Endometrium (tissue), 2 donors: ENCODE measurements at regions not wholly inside any gene's neighbourhood (a gene's known extent, or its start where the extent isn't known, plus 50 kb on each side); places are given as distances from the start of the nearest gene placed in this dataset.

ENCODE experiments used
- FAIRE-seq: peaks from 2 replicates; lab custom pipeline; 2012; peaks lifted over from hg19 to GRCh38; lab: Jason Lieb, UNC
- donor health status: control.
- donor health status: control.

DNA sequence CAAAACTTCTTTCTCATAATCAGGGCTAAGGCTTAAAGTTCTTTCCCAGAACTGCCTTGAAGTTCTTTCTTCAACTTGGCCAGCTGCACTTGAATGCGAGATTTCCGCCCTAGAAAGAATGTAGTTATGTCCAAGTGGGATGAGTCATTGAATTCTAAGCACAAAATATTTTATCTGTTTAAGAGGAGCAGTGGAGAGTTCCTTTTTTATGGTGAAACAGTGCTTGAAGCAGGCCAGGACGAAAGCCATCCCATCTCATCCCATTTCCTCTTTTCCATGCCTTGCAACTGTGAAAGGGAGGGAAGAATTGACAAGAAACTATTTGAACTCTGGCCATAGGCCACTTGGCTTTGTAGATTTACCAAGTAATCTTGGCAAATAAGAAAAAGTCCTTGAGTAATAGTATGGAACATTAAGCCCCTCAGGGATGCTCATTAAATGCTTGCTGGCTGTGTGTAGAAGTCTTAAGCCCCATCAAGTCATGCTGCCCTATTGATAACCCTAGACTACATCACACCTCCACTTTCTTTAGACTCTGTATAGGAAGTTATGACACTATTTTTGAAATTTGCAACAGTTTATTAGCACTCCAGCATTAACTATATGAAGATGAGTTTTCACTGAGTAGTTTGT is 174.5 kb downstream of the KCTD12 start:
- peak; percentile 96 for FAIRE-seq

DNA sequence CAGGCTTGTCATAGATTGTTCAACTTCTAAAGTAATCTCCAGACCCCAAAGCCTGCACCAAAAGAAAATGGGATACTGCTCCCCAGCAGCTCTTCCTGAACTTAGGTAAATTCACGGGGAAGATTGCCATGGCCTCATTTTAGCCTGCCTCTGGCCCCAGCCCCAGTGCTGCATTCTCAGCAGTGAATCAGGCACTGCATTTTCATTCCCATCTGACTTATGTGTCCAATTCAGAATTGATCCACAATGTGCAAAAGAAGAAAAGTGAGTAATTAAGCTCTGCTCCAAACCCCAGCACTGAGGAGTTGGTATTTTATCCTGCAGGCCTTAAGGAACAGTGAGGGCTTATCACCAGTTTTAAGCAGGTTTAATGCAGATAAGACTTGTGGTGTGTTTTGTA is 176.4 kb downstream of the KCTD12 start:
- no peak for FAIRE-seq

DNA sequence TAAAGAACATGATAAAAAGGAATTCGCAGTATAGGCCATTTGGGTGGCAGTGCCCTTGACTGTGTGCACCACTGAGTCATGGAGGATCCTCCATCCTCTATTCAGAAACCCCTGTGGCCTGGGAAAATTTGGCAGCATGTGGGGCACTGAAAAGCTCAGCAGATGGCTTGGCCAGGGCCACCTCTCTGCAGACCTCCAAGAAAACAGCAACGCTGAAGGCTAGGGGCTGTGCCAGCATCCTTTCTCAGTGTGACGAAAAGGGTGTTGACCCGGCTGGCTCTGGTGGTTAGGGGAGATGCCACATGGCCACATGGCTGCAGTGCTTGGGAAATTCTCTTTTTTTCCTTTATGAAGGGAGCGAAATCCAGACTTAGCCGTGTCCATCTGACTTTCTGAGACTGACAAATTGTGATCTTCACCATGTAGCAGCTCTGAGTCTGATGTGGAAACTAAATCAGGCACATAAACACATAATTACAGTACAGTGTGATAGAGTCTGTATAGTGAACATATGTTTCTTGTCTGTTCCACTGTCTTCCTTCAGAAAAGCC is 178.0 kb downstream of the KCTD12 start:
- FAIRE-seq: no peak

DNA sequence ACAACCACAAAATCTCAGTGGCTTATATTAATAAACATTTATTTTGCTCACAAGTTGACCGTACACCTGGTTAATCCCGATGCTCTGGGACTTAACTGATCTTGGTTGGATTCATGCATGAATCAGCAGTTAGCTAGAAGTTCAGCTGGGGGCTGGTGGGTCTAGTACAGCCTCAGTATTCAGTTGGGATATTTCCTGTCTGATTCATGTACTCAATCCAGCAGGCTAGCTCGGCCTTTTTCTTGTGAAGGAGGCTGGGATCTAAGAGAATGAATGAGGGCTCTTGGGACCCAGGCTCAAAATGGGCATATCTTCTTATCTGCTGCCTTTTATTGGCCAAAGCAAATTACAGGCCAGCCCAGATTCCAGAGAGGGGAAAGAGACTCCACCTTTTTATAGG is 178.8 kb downstream of the KCTD12 start:
- FAIRE-seq: no peak

DNA sequence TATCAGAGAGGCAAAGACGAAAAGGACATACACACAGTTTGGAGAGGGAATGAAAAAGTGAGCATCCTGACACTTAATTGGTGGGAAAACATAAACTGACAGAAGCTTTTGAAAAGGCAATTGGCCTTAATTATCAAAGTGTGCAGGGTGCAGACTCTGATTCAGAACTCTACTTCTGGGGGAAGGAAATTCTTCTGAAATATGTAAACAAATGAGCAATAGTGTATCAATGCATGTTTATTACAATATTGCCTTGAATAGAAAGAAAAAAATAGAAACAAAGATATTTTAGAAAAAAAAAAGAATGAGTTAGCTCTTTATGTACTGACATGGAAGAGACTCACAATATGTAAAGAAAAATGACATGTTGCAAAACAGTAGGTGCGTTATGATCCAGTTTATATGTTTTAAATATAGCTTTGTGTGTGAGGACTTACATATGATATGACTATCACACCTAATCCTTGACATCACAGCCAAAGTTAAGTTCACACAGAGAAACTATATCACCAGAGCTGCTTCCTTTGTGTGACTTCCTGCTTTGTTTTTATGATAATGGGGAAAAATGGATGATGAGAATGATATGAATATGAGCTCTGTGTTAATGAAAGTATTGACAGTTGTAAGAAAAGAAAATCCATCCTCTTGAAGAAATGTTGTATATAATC is 182.4 kb downstream of the KCTD12 start:
- FAIRE-seq: no peak

DNA sequence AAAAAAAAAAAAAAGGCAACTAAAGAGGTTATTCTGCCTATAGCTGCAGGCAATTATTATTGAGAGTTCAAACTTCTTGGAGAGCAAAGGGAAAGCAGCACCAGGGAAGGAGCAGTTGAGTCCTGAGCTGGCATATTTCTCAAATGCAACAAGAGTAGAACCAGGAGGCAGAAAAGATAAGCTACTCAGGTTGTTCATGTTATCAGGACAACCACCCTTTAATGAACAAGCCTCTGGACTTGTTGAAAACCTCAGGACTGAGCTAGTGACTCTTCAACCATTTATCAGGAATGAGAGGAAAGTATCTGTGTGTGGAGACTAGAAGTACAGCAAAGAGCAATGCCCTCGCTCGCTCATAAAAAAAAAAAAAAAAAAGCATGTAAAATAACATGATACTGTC is 183.0 kb downstream of the KCTD12 start:
- FAIRE-seq: no peak

DNA sequence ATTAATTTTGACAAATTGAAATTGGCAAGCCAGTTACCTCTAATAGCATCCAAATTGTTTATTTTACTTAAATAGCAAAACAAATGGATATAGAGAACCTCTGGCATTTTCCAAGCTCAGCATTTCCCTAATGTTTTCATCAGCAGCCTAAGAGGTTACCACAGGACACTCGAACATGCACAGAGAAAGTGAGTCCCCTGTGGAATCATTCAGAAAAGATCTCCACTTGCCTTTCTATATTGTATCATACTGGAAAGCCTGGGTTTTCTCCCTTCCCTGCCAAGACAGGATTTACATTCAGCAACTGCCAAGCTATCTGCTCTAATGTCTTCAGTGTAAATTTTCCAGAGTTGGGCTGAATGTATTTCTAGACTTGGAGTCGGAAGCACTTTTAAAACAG is 188.9 kb downstream of the KCTD12 start:
- FAIRE-seq: no peak

DNA sequence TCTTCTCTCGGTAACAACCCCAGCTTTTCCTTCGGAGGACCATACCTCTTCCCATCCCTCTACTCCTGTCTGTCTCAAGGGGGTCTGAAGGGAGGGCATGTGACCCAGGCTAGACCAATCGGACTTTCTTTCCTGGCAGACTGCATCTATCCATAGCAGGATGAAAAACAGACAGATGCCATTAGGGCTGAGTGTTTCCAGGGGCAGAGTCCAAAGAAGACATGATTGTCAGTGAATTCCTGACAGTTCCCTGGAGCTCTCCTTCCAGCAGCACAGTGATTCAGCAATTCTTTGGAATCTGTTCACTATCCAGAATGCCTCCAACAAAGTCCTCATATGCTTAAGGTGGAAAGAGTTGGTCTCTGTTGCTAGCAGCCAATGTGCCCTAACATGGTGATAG is 189.8 kb downstream of the KCTD12 start:
- FAIRE-seq: no peak

DNA sequence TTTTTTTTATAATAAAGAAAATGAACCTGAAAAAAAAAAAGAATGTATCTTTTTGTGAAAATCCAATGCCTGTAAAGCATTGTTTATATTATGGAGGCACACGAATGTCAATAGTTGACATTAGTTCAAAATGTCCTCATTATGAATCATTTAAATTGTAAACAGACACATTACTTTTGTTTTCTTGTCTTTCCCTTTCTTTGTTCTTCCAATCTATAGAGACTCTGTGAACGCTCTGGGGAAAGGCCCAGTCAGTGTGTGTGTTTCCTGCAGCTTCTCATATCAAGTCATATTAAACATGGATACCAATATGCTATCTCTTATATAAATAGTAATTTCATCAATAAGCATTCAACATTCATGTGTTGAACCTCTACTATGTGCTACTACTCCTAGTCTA is 193.1 kb downstream of the KCTD12 start:
- FAIRE-seq: no peak

DNA sequence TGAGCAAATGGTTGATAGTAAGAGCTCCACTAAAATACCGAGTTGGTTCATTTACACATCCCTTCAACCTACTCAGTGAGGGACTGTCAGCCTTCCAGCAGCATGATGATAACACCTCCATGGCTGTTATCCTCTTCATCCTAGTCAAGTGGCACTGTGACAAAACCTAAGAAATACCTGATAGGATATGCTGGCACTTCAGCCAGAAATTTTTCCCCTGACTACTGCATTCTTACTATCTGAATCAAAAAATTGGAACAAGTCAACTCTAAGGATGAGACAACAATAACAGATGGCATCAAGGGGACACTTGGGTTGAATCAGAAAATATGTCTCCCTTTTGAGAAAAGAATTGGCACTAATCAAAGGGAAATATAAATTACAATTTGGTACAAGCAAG is 193.9 kb downstream of the KCTD12 start:
- FAIRE-seq: no peak

DNA sequence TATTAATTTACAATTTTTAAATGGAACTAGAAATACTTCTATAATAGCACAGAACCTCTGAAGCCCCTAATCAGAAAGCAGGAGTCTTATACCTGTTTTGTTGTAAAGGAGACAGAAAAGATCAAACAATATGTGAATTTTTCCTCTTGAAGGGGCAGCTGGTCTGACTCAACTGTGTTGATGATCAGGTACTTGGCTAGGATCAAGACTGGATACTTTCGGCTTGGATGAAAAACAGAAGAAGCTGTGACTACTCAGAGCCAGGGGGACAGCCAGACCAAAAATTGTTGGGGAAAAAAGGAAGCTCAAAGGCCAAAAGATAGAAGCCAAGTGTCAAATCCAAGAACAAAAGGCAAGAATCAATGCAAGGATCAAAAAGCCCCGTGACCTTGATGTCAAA is 195.6 kb downstream of the KCTD12 start:
- no peak for FAIRE-seq

DNA sequence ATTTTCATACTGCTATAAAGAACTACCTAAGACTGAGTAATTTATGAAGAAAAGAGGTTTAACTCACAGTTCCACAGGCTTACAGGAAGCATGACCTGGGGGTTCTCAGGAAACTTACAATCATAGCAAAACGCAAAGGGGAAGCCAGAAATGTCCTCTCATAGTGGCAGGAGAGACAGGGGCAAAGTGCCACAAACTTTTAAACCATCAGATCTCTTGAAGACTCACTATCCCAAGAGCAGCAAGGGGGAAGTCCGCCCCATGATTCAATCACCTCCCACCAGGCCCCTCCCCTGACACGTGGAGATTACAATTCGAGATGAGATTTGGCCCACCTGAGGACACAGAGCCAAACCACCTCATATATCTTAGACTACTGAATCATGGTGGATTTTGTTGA is 198.7 kb downstream of the KCTD12 start:
- no peak for FAIRE-seq

DNA sequence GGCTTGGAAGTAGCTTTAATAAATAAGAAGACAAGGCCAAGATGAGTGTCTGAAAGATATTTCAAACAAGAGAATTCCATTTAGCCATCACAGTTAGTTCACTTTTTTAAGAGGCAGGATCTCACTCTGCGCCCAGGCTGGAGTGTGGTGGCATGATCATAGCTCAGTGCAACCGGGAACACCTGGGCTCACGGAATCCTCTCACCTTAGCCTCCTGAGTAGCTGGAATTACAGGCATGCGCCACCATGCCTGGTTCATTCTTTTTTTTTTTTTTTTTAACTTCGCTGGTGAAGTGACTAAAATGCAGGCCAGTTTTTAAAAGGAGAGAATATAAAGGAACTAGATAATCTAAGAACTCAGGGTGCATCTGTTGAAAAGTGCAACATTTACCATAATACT is 200.3 kb downstream of the KCTD12 start:
- FAIRE-seq: no peak

DNA sequence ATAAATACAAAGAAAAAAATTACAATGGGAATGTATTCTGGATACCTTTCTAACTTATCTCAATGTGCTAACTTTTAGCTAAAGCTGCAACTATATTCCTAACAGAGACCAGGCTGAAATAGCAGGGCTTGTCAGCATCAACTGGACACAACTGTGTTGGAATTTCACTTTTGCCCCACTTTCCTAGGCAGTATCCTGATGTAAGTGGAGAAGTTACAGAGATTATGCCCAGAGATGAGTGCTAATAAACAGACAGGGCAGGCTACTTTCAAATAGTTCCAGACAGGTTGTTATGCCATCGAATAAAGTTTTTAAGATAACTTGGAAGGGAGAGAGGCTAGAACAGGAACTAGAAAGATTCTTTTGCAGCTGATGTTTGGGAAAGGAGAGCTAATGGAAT is 201.9 kb downstream of the KCTD12 start:
- FAIRE-seq: no peak

DNA sequence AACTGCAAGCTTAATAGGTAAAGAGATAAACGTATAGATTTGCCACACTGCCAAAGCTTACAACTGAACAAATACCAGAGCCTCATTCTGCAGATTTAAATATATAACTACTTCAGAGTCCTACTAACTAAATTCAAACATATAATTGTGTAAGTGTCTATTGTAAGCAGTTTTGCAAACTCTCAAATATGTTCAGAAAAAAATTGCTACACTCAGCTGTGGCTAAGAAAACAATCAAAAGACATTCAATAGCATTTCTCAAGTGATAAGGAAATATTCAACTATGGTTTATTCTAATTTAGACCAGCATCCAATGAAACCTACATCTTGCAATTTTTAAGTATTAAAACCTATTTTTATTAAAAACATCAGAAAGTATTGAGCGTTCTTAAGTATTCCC is 202.4 kb downstream of the KCTD12 start:
- no peak for FAIRE-seq

DNA sequence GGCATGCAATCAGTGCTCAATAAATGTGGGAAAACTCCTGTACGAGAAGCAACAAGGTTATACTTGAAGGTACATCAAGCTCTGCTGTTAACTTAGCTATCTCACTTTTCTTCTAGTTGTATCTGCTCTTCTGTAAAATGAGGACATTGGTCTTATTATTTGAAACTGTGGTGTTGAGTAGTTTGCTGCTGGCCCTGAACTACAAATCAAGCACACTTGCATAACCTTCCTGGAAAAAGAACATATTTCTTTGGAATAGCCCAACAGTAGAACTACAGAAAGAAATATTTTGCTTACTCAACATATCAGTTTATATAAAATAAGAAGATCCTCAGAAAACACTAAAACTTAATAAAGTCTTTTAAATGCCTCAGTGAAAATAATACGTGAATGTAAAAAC is 203.0 kb downstream of the KCTD12 start:
- no peak for FAIRE-seq

DNA sequence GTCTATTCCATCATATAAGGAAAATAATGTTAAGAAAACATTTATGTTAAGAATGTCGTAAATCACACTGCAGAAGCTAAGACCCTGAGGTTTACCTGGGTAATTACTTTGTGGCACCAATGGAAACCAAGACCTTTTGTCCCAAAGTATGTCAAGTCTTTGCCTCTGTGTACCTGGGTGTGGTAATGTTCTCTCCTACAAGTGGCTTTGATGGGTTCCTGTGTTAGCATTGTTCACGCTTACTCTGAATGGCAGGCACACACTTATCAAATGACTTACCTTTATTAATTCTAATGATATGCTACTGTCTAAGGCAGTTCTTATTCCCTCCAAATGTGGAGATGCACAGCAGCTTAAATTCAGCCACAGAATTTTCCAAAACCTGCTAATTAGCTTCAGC is 206.1 kb downstream of the KCTD12 start:
- no peak for FAIRE-seq

DNA sequence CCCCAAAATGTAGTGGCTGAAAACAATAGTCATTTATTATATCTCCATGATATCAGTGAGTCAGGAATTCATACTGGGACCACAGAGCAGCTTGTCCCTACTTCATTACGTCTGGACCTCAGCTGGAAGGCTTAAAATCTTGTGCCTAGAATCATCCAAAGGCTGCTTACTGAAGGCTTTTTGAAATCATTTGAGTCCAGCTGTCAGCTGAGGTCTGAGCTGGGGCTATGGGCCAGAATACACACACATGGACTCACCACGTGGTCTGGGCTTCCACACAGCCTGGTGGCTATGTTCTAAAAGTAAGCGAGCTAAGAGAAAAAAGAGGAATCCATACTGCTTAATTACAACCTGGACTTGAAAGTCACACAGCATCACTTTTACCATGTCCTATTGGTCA is 209.2 kb downstream of the KCTD12 start:
- FAIRE-seq: no peak

DNA sequence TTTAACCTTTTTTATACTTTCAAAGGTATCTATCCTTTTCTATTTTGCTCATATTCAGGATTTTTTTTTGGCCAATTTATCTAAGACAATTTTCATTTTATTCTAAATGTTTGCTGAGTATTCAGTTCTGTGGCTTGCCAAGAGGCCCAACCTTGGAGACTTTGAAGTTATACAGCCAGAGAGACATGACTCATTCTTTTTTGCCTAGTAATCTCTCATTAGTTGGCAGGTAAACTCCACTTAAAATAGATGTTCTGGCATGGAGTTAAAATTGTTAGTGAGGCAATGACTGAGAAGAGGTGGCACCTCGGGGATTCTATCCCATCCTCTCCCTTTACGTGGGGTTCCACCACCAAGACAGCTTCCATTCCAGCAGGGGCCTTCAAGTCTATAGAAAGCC is 213.8 kb downstream of the KCTD12 start:
- FAIRE-seq: no peak

DNA sequence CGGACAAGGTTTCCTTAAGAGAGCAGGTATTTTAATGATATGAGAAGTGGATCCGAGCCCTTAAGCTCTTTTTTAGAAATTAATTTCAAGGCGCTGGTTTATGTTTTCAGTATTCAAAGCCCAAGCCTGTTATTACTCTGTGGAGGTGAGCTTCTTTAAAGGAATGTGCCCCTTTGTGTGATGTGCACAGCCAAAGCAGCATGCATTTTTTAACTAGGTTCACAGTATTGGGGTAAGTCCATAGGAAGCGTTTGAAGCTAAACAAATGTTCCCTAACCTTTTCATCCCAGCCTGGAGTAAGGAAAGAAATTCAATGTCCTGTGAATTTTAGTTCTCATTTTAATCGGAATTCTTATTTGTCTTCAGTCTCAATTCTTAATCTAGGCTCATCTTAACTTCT is 217.5 kb downstream of the KCTD12 start:
- no peak for FAIRE-seq

DNA sequence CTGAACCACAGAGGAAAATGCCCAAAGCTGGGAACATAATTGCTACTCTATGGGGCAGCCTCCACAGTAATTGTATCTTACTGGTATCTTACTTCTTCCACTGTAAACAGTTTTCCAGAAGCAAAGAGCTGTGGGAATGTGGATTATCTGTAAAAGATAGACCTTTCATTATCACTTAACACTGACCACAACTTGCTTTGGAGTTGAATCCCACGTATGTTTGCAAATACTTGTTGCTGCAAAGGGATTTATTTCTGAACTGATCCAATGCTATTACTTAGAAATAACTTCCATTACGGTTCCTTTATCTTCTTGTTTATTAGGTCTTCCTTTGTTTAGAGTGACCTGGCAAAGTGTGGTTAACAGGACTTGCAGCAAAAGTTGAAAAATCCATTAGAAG is 218.1 kb downstream of the KCTD12 start:
- no peak for FAIRE-seq

DNA sequence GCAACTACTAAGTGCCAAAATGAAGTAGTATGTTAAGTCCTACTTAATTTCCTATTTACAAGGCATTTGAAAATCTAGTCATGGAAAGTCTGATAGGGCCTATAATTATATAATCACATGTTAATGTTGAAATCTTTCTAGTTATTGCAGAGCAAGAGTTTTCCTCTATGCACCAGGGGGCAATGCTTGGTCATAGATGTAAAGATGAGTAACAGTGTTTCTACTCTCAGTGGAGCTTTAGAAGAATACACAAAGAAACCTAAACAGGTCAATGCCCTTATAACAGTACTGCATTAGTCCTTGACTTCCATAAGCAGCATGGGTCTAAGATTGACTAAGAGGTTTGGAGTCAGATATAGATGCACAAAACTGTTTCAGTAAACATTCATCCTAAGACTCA is 218.7 kb downstream of the KCTD12 start:
- no peak for FAIRE-seq

DNA sequence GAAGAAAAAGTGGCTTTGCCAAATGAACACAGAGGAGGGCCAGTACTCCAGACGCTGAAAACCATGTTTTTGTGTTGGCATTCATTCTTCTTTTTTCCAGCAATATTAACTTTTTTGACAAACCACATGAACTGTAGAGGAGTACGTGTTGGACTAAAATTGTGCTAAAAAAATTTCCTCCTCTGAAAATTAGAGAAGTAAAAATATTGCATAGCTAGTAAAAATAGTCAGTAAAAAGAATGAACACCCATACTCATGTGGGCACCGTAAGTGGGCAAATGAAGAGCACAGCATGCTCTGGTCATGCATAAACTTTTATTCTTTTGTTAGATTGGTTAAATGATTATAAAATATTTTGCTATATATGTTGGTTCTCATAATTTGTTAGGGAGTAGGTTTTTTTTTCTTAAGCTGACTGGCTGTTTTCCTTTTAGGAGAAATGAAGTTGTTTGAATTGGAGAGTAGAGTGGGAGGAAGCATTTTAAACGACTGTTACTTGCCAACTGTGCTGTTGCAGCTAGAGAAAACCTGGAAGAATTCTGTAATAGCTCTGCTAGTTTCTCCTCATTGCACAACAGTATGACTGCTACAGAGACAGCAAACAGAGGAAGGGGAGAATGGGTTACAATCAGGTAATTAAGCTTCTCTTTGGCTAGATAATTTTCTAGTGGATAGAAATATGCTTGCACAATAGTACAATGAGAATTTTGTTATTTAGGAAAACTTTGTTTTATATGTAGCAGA is 222.4 kb downstream of the KCTD12 start:
- FAIRE-seq: no peak
